ENCODE measurements at regions not wholly inside any gene's neighbourhood (a gene's known extent, or its start where the extent isn't known, plus 50 kb on each side); places are given as distances from the start of the nearest gene placed in this dataset.

GRCh38 chr3:68676136-68676535 is 256.2 kb downstream of the TAFA4 start:
- TF ChIP-seq ZNF70 (CRISPR knock-in tag; IDR thresholded peaks at IDR 0.05), result no peak
- no peak for TF ChIP-seq ARNTL (CRISPR knock-in tag; IDR thresholded peaks at IDR 0.05; ENCODE audit: borderline replicate concordance, low read depth)
- TF ChIP-seq ZFP30 (CRISPR knock-in tag; IDR thresholded peaks at IDR 0.05), result no peak
- TF ChIP-seq TCF4 (CRISPR knock-in tag; IDR thresholded peaks at IDR 0.05; ENCODE audit: borderline replicate concordance), result no peak
- TF ChIP-seq SNAI2 (CRISPR knock-in tag; IDR thresholded peaks at IDR 0.05), result no peak
- no peak for ATAC-seq

GRCh38 chr3:68667346-68667745 is 265.0 kb downstream of the TAFA4 start:
- TF ChIP-seq ZFP3 (CRISPR knock-in tag; IDR thresholded peaks at IDR 0.05) (no peak), BACH2 (CRISPR knock-in tag; IDR thresholded peaks at IDR 0.05; ENCODE audit: borderline replicate concordance) (no peak), ZNF70 (CRISPR knock-in tag; IDR thresholded peaks at IDR 0.05) (no peak), TCF4 (CRISPR knock-in tag; IDR thresholded peaks at IDR 0.05; ENCODE audit: borderline replicate concordance) (no peak), TOX (CRISPR knock-in tag; IDR thresholded peaks at IDR 0.05; ENCODE audit: borderline replicate concordance) (no peak)
- ATAC-seq, result no peak

- no peak for ATAC-seq
- TF ChIP-seq TSHZ2 (CRISPR knock-in tag; IDR thresholded peaks at IDR 0.05) (no peak), ZC3H10 (CRISPR knock-in tag; IDR thresholded peaks at IDR 0.05) (no peak), ZNF565 (CRISPR knock-in tag; conservative IDR thresholded peaks at IDR 0.05; ENCODE audit: low read depth) (no peak), ZFP3 (CRISPR knock-in tag; IDR thresholded peaks at IDR 0.05) (no peak), ZFP30 (CRISPR knock-in tag; IDR thresholded peaks at IDR 0.05) (no peak), ISL1 (CRISPR knock-in tag; IDR thresholded peaks at IDR 0.05) (no peak), GLIS3 (CRISPR knock-in tag; IDR thresholded peaks at IDR 0.05) (no peak), RARB (CRISPR knock-in tag; IDR thresholded peaks at IDR 0.05) (no peak), POU6F1 (CRISPR knock-in tag; IDR thresholded peaks at IDR 0.05; ENCODE audit: borderline replicate concordance, low read depth) (no peak), PPARA (CRISPR knock-in tag; IDR thresholded peaks at IDR 0.05; ENCODE audit: borderline replicate concordance) (no peak), CSDC2 (CRISPR knock-in tag; IDR thresholded peaks at IDR 0.05) (no peak), SNAI2 (CRISPR knock-in tag; IDR thresholded peaks at IDR 0.05) (no peak), PATZ1 (CRISPR knock-in tag; IDR thresholded peaks at IDR 0.05; ENCODE audit: borderline replicate concordance) (no peak), BACH2 (CRISPR knock-in tag; IDR thresholded peaks at IDR 0.05; ENCODE audit: borderline replicate concordance) (no peak), TOX (CRISPR knock-in tag; IDR thresholded peaks at IDR 0.05; ENCODE audit: borderline replicate concordance) (no peak), CSRNP3 (CRISPR knock-in tag; IDR thresholded peaks at IDR 0.05) (no peak), ZNF70 (CRISPR knock-in tag; IDR thresholded peaks at IDR 0.05) (no peak), ESRRG (CRISPR knock-in tag; IDR thresholded peaks at IDR 0.05) (no peak), ARNTL (CRISPR knock-in tag; IDR thresholded peaks at IDR 0.05; ENCODE audit: borderline replicate concordance, low read depth) (no peak)
Observed at GRCh38 chr3:68666429-68667136, 265.8 kb downstream of the TAFA4 start.

- ATAC-seq, result no peak
- TF ChIP-seq ZNF70 (CRISPR knock-in tag; IDR thresholded peaks at IDR 0.05) (no peak), CREB5 (CRISPR knock-in tag; IDR thresholded peaks at IDR 0.05; ENCODE audit: low read depth) (no peak), PATZ1 (CRISPR knock-in tag; IDR thresholded peaks at IDR 0.05; ENCODE audit: borderline replicate concordance) (no peak), POU6F1 (CRISPR knock-in tag; IDR thresholded peaks at IDR 0.05; ENCODE audit: borderline replicate concordance, low read depth) (no peak)
Observed at GRCh38 chr3:68664276-68664675, 268.1 kb downstream of the TAFA4 start.

Measured in SK-N-SH treated with all-trans-retinoic acid at 6 μM for 48 hours (cell line).